Transverse colon (tissue), 4 donors: ENCODE measurements at regions not wholly inside any gene's neighbourhood (a gene's known extent, or its start where the extent isn't known, plus 50 kb on each side); places are given as distances from the start of the nearest gene placed in this dataset.

ENCODE experiments used
- DNase-seq: peaks from one replicate; pipeline ENCODE4 v3.0.0-alpha.2; 2019
- H3K27ac ChIP-seq, 4 donors: fragments of 200-600 bp; sonication (generic); 2 replicates each; pipeline ENCODE4 v1.5.1; 2016 to 2018; ENCODE audit warnings: inconsistent platforms in 4 of 4
- H3K27me3 ChIP-seq: fragments of 200-600 bp; sonication (generic); 2 replicates; pipeline ENCODE4 v1.5.1; 2017; ENCODE audit warnings: inconsistent platforms
- H3K36me3 ChIP-seq, 4 donors: fragments of 200-600 bp; sonication (generic); 2 replicates each; pipeline ENCODE4 v1.5.1; 2017 to 2019; ENCODE audit warnings: inconsistent platforms in 4 of 4
- H3K4me1 ChIP-seq, 4 donors: fragments of 200-600 bp; sonication (generic); 2 replicates each; pipeline ENCODE4 v1.5.1; 2017 to 2020; ENCODE audit warnings: inconsistent platforms in 4 of 4
- H3K4me3 ChIP-seq, 4 donors: fragments of 200-600 bp; sonication (generic); 1 replicate in 1 of 4; 2 replicates in 3 of 4; pipeline versions ENCODE4 v1.5.1 to v1.6.1; 2017 to 2019; ENCODE audit warnings: inconsistent platforms in 4 of 4
- H3K9me3 ChIP-seq, 2 donors: fragments of 200-600 bp; sonication (generic); 2 replicates each; pipeline ENCODE4 v1.5.1; 2017 to 2019; ENCODE audit warnings: inconsistent platforms in 2 of 2
- EP300 ChIP-seq: sonication (generic); formaldehyde crosslinking; IDR thresholded peaks from one replicate; pipeline ENCODE4 v1.6.1; 2017; ENCODE audit warnings: antibody characterized with exemption, low read depth
- POLR2A ChIP-seq: fragments of 450-650 bp; IDR thresholded peaks from one replicate; pipeline ENCODE4 v1.6.1; 2016; ENCODE audit warnings: antibody characterized with exemption, mild to moderate bottlenecking, moderate library complexity
- POLR2AphosphoS5 ChIP-seq, 3 donors: sonication (generic); formaldehyde crosslinking; IDR thresholded peaks; one replicate each; pipeline ENCODE4 v1.6.1; 2016; ENCODE audit warnings: antibody characterized with exemption in 3 of 3
- WGBS, 2 donors: methylation state at CpG; one replicate each; pipeline ENCODE4 v1.1.5; 2018; ENCODE audit warnings: low coverage in 1 of 2; 5-methylcytosine and 5-hydroxymethylcytosine counted together
- in situ Hi-C, 4 donors: fragments of 200-750 bp; cut with MboI; loops; one replicate each; pipeline versions ENCODE4 v1.15.0 to v1.15.1; 2017; ENCODE audit warnings: low sequenced_read_pairs in 3 of 4, low pct_ligation_motif_present in 1 of 4, low pct_unique_long_range_greater_than_20kb in 1 of 4
- intact Hi-C: fragments of 100-400 bp; cut with DNase I; formaldehyde crosslinking; loops from one replicate; pipeline ENCODE4 v1.15.1; 2023; ENCODE audit warnings: low total_unique reads
- TF ChIP-seq, protein P1 (sequence below), 5 experiments: fragments of 200-600 bp in 3 of 5; fragments of 450-650 bp in 2 of 5; sonication (generic) in 3 of 5; IDR thresholded peaks; 1 replicate in 2 of 5; 2 replicates in 3 of 5; pipeline ENCODE4 v1.5.1; 2016 to 2017; ENCODE audit warnings: antibody characterized with exemption in 5 of 5, inconsistent platforms in 3 of 5, mild to moderate bottlenecking in 2 of 5, moderate library complexity in 1 of 5

DNA sequence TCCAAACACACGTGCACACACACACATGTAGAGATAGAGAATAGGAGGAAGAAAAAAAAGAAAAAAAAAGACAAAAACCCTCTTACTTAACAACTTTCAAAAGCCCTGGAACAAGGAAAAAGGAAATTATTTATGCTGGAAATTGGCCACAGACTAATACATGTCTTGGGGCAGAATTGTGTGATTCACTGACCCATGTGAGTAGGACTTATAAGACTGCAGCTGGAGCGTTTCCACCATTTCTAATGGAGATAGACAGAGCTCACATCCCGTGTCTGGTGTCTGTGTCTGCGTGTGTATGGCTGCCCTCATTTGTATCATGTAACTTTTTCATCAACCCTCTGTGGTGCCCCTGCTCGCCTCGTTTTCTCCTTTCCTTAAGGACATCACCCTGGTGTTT lies 99.8 kb upstream of the PDE10A start:
- Histone ChIP-seq H3K9me3 (peaks cover 0 to 5% of the 10 kb centered on the region in 2 donors), H3K4me3 (no peak overlapping the region), H3K36me3 (no peaks in the 10 kb centered on the region), H3K4me1 (no peaks in the 10 kb centered on the region), H3K27me3 (no peaks in the 10 kb centered on the region), H3K27ac (no peak overlapping the region)
- intact Hi-C loops = no loop called here
- in situ Hi-C loops = no loop called here
- 77 to 100% methylated on average over 3 to 6 of the region's 6 CpGs for WGBS, 2 donors
- no peak for DNase-seq
- TF ChIP-seq POLR2A (no peak), EP300 (no peak), POLR2AphosphoS5 (IDR thresholded peaks at IDR 0.05) (no peak)
- TF ChIP-seq, protein P1, sequence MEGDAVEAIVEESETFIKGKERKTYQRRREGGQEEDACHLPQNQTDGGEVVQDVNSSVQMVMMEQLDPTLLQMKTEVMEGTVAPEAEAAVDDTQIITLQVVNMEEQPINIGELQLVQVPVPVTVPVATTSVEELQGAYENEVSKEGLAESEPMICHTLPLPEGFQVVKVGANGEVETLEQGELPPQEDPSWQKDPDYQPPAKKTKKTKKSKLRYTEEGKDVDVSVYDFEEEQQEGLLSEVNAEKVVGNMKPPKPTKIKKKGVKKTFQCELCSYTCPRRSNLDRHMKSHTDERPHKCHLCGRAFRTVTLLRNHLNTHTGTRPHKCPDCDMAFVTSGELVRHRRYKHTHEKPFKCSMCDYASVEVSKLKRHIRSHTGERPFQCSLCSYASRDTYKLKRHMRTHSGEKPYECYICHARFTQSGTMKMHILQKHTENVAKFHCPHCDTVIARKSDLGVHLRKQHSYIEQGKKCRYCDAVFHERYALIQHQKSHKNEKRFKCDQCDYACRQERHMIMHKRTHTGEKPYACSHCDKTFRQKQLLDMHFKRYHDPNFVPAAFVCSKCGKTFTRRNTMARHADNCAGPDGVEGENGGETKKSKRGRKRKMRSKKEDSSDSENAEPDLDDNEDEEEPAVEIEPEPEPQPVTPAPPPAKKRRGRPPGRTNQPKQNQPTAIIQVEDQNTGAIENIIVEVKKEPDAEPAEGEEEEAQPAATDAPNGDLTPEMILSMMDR (IDR thresholded peaks at IDR 0.05) = no peak

DNA sequence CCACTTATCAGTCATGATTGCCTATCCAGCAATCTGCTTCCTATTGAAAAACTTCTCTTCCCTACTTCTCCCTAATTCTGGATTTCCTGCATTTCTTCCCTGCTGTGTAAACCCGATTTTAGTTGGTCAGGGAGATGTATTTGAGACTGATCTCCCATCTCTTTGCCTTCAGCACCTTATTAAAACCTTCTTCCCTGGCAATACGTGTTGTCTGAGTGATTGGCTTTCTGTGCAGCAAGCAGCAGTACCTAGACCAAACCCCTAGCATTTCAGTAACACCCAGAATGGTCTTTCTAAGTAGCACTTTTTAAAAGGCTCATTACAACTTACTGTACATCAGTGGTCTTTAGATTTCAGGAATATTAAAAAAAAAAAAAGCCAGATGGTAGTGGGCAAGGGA lies 99.1 kb upstream of the PDE10A start:
- Histone ChIP-seq H3K36me3 (no peaks in the 10 kb centered on the region), H3K9me3 (peaks cover 0 to 5% of the 10 kb centered on the region in 2 donors), H3K4me1 (no peaks in the 10 kb centered on the region), H3K27me3 (no peaks in the 10 kb centered on the region), H3K27ac (no peak overlapping the region), H3K4me3 (no peak overlapping the region)
- WGBS, 2 donors = 75 to 78% methylated on average over 2 of the region's 2 CpGs
- in situ Hi-C loops = no loop called here
- intact Hi-C loops = no loop called here
- DNase-seq = no peak
- TF ChIP-seq, protein P1 (IDR thresholded peaks at IDR 0.05) = no peak
- TF ChIP-seq EP300 = no peak
- no peak for TF ChIP-seq POLR2A
- no peak for TF ChIP-seq POLR2AphosphoS5 (IDR thresholded peaks at IDR 0.05)

DNA sequence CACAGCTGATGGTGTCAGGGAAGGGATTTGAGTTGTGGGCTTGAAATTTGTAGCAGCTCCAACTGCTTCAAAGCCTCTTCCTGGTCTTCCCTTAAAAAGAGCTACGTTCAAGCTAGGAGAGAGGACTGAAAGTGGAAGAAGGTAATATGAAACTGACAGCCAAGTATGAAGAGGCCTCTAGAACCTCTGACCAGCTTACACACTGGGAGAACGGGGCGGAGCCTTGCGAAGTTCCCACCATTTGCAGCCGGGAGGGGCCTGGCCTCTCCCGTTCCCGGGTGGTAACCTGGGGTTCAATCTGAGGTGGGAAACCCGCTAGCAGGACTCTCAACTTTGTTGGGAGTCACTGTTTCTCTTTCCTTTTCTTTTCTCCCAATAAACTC lies 97.8 kb upstream of the PDE10A start:
- Histone ChIP-seq H3K36me3 (no peaks in the 10 kb centered on the region), H3K27me3 (no peaks in the 10 kb centered on the region), H3K27ac (no peak overlapping the region), H3K9me3 (peaks cover 0 to 5% of the 10 kb centered on the region in 2 donors), H3K4me1 (no peaks in the 10 kb centered on the region), H3K4me3 (no peak overlapping the region)
- in situ Hi-C loops (no loop called here), intact Hi-C loops (no loop called here)
- WGBS, 2 donors = 80 to 92% methylated on average over 1 to 8 of the region's 8 CpGs
- DNase-seq = no peak
- TF ChIP-seq POLR2A (no peak), EP300 (no peak)
- TF ChIP-seq, protein P1 (IDR thresholded peaks at IDR 0.05) = no peak

DNA sequence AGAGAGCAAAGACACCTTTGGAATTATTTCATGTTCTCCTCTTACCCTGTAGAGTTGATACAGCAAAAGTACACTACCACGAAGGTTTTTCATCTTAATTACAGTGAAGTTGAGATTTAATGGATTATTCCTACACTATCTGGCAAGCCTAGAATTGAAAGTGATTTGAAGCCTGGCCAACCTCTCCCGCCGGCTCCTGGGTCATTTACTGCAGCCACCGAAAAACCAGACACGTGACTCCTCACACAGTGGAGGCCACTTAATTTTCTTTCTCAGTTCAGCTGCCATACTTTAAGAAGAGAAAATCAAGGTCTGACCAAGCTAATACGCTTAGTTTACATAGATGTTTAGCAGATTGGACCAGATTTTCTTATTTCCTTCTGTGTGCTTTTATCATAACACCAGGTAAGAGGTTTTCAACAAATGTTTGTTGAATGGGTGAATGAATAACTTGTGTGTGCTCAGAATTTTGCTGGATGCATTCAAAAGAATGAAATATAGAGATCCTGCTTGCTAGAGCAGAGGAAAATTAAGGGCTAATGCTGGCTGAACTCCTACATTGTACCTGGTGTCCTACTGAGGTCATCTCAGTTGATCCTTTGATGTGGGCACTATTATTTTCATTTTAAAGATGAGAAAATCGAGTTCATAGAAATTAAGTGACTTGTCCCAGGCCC lies 97.2 kb upstream of the PDE10A start:
- WGBS, 2 donors = 65 to 70% methylated on average over 5 to 7 of the region's 7 CpGs
- peaks cover 0 to 5% of the 10 kb centered on the region in 2 donors for H3K9me3 ChIP-seq
- H3K36me3 ChIP-seq = no peaks in the 10 kb centered on the region
- in situ Hi-C loops (no loop called here), intact Hi-C loops (no loop called here)
- no peaks in the 10 kb centered on the region for H3K27me3 ChIP-seq
- H3K4me3 ChIP-seq = no peak overlapping the region
- no peak for DNase-seq
- H3K27ac ChIP-seq = no peak overlapping the region
- no peak for TF ChIP-seq POLR2A
- TF ChIP-seq EP300 = no peak
- no peak for TF ChIP-seq POLR2AphosphoS5 (IDR thresholded peaks at IDR 0.05)
- TF ChIP-seq, protein P1 (IDR thresholded peaks at IDR 0.05) = no peak
- no peaks in the 10 kb centered on the region for H3K4me1 ChIP-seq
